SK-N-SH (cell line): ENCODE measurements at regions not wholly inside any gene's neighbourhood (a gene's known extent, or its start where the extent isn't known, plus 50 kb on each side); places are given as distances from the start of the nearest gene placed in this dataset.

ENCODE experiments used
- CHD2 ChIP-seq: fragments of 150-350 bp; IDR thresholded peaks from 2 replicates; pipeline ENCODE4 v1.6.1; 2018; ENCODE audit warnings: low read length; ENCODE audit not compliant: partially characterized antibody
- EP300 ChIP-seq, 2 experiments: IDR thresholded peaks; 2 replicates each; pipeline versions ENCODE4 v1.4.0 to v1.6.1; 2012; ENCODE audit warnings: borderline replicate concordance in 1 of 2, low read depth in 1 of 2, low read length in 1 of 2
- FOXM1 ChIP-seq: IDR thresholded peaks from 2 replicates; pipeline ENCODE4 v1.4.0; 2012; ENCODE audit warnings: low read depth, mild to moderate bottlenecking
- JUND ChIP-seq: IDR thresholded peaks from 2 replicates; pipeline ENCODE4 v1.4.0; 2012
- MXI1 ChIP-seq: IDR thresholded peaks from 2 replicates; pipeline ENCODE4 v1.6.1; 2012; ENCODE audit warnings: mild to moderate bottlenecking, low read depth, low read length, improper control_type of control experiment
- NFIC ChIP-seq: IDR thresholded peaks from 2 replicates; pipeline ENCODE4 v1.4.0; 2012; ENCODE audit warnings: borderline replicate concordance
- POLR2AphosphoS5 ChIP-seq: IDR thresholded peaks from 2 replicates; pipeline ENCODE4 v1.6.1; 2012; ENCODE audit warnings: low read depth, low read length
- RAD21 ChIP-seq: IDR thresholded peaks from 2 replicates; pipeline ENCODE4 v1.6.1; 2012; ENCODE audit warnings: mild to moderate bottlenecking, low read length
- SIN3A ChIP-seq: IDR thresholded peaks from 2 replicates; pipeline ENCODE4 v1.6.1; 2012; ENCODE audit warnings: low read depth, mild to moderate bottlenecking, low read length, moderate library complexity, borderline replicate concordance
- TAF1 ChIP-seq: IDR thresholded peaks from 2 replicates; pipeline ENCODE4 v1.6.1; 2012; ENCODE audit warnings: low read depth, mild to moderate bottlenecking, low read length, moderate library complexity, borderline replicate concordance
- TEAD4 ChIP-seq: IDR thresholded peaks from 2 replicates; pipeline ENCODE4 v1.4.0; 2012; ENCODE audit warnings: mild to moderate bottlenecking, borderline replicate concordance; ENCODE audit not compliant: insufficient read depth
- TF ChIP-seq, protein P1 (sequence below): fragments of 200-600 bp; sonication (generic); IDR thresholded peaks from 2 replicates; pipeline ENCODE4 v1.6.1; 2017; ENCODE audit warnings: antibody characterized with exemption, mild to moderate bottlenecking, moderate library complexity
- TF ChIP-seq, protein P2 (sequence below): IDR thresholded peaks from 2 replicates; pipeline ENCODE4 v1.4.0; 2012; ENCODE audit warnings: low read depth
- TF ChIP-seq, protein P3 (sequence below): fragments of 150-350 bp; IDR thresholded peaks from 2 replicates; pipeline ENCODE4 v1.6.1; 2017; ENCODE audit warnings: antibody characterized with exemption, low read length, low read depth, borderline replicate concordance

DNA sequence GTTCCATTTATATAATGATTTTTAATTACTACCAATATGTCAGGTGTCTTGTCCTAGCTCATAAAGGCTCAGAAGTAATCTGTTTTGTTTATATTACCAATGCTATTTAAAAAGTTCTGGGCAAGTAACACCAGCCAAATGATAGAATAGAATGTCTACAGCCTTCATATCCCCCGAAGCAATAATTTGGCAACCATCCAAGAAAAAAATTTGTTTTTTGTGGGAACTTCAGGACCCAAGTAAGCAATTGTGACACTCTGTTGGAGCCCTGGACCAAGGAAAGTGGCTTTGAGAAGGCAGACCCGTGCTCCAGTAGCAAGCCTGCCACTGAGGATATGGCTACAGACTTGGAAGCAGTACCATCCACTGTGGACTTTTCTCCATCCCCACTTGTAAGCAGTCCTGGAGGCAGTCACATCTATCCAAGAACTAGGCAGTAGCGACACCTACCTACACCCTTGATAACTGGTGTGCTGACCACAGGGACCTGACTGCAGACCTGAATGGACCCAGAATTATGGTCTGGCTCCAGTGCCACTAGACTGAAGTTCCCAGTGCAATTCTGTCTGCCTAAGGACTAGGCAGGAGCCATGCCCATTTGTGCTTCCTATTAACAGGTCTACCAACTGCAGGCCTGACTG, 870.7 kb upstream of the ADGRL2 start:
- TF ChIP-seq, protein P1, sequence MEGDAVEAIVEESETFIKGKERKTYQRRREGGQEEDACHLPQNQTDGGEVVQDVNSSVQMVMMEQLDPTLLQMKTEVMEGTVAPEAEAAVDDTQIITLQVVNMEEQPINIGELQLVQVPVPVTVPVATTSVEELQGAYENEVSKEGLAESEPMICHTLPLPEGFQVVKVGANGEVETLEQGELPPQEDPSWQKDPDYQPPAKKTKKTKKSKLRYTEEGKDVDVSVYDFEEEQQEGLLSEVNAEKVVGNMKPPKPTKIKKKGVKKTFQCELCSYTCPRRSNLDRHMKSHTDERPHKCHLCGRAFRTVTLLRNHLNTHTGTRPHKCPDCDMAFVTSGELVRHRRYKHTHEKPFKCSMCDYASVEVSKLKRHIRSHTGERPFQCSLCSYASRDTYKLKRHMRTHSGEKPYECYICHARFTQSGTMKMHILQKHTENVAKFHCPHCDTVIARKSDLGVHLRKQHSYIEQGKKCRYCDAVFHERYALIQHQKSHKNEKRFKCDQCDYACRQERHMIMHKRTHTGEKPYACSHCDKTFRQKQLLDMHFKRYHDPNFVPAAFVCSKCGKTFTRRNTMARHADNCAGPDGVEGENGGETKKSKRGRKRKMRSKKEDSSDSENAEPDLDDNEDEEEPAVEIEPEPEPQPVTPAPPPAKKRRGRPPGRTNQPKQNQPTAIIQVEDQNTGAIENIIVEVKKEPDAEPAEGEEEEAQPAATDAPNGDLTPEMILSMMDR: no peak
- TF ChIP-seq EP300 (IDR thresholded peaks at IDR 0.05; ENCODE audit: borderline replicate concordance in 1 of 2, low read depth in 1 of 2, low read length in 1 of 2) (no peak), SIN3A (no peak), TAF1 (no peak), JUND (no peak), NFIC (no peak), CHD2 (no peak), POLR2AphosphoS5 (no peak), RAD21 (no peak), TEAD4 (no peak), FOXM1 (no peak), MXI1 (no peak)
- TF ChIP-seq, protein P2, sequence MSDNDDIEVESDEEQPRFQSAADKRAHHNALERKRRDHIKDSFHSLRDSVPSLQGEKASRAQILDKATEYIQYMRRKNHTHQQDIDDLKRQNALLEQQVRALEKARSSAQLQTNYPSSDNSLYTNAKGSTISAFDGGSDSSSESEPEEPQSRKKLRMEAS: no peak
- TF ChIP-seq, protein P3, sequence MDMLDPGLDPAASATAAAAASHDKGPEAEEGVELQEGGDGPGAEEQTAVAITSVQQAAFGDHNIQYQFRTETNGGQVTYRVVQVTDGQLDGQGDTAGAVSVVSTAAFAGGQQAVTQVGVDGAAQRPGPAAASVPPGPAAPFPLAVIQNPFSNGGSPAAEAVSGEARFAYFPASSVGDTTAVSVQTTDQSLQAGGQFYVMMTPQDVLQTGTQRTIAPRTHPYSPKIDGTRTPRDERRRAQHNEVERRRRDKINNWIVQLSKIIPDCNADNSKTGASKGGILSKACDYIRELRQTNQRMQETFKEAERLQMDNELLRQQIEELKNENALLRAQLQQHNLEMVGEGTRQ: no peak
